MV-4-11 (cell line): ENCODE measurements at regions not wholly inside any gene's neighbourhood (a gene's known extent, or its start where the extent isn't known, plus 50 kb on each side); places are given as distances from the start of the nearest gene placed in this dataset.
A peak's percentile ranks its signal among the peaks of the same experiment; 100 is the strongest.
"Not testable (repeated sequence)": the region's sequence is repeated elsewhere in the genome, so short reads cannot be mapped to it uniquely, and the experiment has no call there.

Experiments
- DNase-seq: peaks from one replicate; lab custom pipeline; 2025; lab: John Stamatoyannopoulos, UW

DNA sequence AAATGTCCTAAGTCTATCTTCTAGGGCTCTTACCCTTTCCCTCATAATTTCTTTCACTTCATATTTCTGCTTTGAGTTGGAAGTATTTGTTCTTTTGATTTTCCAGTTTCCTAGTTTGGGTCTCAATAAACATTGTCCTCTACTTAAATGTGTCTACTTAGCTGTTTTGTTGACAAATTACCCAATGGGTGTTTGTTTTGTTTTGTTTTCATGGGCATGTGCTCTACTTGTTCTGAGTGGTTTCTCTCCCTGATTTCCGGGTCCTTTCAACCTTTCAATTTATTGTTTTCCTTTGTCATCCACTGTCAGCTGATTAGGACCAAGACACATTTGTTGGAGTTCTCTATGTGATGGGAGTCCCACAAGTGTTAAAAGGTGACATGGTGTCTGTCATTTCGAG is 1181.4 kb downstream of the RPA4 start:
- DNase-seq = no peak

- DNase-seq = no peak
Observed at GRCh38 chrX:98067611-98068010, 1183.9 kb downstream of the RPA4 start.

- DNase-seq = no peak
Observed at GRCh38 chrX:98068024-98068580, 1184.4 kb downstream of the RPA4 start.

DNA sequence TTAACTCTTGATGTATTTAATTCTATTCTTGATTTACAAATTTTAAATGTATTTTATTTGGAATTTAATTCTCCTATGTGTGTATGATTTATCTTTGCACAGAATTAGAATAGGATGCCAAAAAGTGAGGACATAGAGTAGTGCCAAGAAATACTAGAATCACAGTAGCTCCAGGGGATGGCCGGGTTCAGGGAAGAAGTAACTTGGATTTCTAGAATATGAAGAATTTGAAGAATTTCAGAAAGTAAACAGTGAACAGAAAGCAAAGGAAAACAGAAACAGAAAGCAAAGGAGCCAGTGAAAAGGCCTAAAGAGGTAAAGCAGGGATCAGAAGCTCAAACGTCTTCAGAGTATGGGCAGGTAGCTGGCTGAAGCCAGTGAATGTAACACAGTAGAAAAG is 1187.6 kb downstream of the RPA4 start:
- DNase-seq = no peak

DNA sequence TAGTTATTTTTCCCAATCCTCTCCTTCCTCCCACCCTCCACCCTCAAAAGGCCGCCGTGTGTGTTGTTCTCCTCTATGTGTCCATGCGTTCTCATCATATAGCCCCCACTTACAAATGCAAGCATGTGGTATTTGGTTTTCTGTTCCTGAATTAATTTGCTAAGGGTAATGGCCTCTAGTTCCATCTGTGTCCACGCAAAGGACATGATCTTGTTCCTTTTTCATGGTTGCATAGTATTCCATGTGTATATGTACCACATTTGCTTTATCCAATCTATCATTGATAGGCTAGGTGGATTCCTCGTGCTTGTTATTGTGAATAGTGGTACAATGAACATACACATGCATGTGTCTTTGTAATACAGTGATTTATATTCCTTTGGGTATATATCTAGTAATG is 1193.7 kb downstream of the RPA4 start:
- no peak for DNase-seq

DNA sequence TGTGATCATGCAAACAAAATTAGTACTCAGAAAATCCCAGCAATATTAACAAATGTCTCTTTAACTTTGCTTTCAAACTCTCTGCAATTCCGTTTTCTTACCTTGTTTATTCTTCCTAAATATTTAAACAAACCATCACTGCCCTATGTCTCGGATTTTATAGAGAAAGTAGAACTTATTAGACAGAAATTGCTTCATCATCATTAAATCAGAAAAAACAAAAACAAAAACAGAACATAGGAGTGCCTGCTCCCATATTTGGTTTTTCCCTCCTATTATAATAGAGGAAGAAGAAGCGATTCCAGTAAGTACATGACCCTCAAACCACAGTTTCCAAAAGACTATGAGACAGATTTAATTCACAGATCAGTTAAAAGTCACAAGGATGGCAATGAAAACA is 1228.0 kb downstream of the RPA4 start:
- DNase-seq = no peak

GRCh38 chrX:98114021-98114420 is 1230.3 kb downstream of the RPA4 start:
- no peak for DNase-seq

GRCh38 chrX:98141466-98141865 is 1257.8 kb downstream of the RPA4 start:
- DNase-seq = no peak

DNA sequence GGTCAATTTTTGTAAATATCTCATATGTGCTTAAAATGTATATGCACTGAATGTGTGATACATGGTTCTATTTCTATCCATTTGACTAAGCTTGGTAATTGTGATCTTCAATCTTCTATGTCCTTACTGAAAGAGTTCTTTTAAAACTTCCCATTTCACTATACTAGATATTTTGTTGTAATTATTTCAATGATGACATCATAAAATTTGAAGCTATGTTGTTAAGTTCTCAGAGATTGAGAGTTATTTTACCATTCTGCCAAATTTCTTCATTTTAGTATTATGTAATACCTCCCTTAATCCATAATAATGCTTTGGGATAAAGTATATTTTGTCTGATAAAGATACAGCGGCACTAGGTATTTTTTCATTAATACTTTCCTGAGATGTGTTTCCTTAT is 1307.3 kb downstream of the RPA4 start:
- DNase-seq = no peak

- peak; percentile 56 for DNase-seq
Observed at GRCh38 chrX:98194036-98194435, 1310.3 kb downstream of the RPA4 start.

DNA sequence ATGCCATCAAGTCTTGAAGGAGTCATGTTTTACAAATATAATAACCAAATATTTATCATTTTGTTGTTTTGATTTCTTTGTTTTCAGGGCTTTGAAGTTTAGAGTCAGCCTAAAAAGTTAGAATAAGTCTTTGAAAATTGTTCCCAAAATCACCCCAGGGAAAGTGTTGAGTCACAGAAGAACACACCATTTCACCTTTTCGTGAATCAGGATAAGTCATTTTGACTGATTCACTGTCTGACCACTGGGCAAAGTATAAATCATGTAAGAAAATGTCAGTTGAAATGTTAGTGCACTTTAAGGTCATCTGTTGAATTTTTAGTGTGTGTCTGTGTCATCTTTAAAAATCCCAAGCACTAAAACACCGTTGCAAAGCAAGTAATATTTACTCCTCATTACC is 1320.1 kb downstream of the RPA4 start:
- DNase-seq = no peak

GRCh38 chrX:98207947-98208346 is 1324.2 kb downstream of the RPA4 start:
- DNase-seq = no peak

DNA sequence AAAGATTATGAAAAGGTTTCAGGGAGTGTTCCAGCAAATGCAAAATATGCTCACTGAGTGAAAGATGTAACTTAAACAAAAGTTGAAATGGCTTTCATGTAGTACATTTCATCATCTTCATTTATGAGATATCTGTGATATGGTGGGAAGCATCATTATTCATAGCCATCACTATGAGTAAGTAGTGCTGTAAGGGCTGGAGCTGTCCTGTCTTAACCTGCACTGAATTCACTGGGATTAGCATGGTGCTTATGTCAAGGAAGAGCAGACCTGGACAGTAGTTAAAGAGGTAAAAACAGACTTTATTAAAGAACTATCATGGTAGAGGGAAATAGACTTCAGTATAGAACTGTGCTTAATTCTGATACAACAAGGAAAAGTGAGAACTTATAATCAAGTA is 1347.3 kb downstream of the RPA4 start:
- DNase-seq = no peak

- not testable (repeated sequence) for DNase-seq
Observed at GRCh38 chrX:98240061-98240460, 1356.4 kb downstream of the RPA4 start.

GRCh38 chrX:98263135-98263534 is 1379.4 kb downstream of the RPA4 start:
- no peak for DNase-seq

GRCh38 chrX:98289726-98290125 is 1406.0 kb downstream of the RPA4 start:
- DNase-seq = no peak

DNA sequence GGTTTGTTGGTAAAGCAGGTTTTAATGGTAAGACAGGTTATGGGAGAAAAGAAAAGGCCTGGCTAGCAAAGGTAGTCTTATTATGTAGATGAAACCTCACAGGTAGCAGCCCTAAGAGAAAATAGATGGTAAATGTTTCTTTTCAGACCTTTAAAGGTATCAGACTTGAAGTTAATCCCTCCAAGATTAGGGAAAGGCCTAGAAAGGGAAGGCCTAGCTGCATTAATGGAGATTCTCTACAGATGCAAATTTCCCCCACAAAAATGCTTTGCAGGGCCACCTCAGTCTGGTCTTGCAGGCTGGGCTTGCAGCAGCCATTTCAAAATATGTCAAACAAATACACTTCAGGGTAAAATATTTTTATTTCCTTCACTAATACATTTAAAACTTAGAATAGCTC is 1410.6 kb downstream of the RPA4 start:
- no peak for DNase-seq

DNA sequence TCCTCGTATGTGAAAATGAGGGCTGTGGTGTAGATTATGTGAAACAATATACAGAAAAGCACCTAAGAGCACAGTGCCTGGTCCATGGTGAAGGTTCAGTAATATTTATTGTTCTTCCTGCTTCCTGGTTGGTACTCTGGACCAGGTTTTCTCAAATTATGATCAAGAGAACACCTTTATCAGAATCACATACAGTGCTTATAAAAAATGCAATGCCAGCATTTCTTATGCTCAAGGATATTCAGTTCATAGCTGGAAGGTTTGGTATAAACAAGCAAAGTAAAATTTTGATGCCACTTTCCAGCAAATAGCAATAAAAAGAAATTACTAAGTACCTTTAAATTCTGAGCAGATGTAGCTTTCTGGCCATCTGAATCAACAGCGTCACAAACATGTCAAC is 1412.4 kb downstream of the RPA4 start:
- DNase-seq = no peak

- DNase-seq = no peak
Observed at GRCh38 chrX:98299785-98300184, 1416.1 kb downstream of the RPA4 start.

GRCh38 chrX:98300536-98300935 is 1416.8 kb downstream of the RPA4 start:
- not testable (repeated sequence) for DNase-seq

DNA sequence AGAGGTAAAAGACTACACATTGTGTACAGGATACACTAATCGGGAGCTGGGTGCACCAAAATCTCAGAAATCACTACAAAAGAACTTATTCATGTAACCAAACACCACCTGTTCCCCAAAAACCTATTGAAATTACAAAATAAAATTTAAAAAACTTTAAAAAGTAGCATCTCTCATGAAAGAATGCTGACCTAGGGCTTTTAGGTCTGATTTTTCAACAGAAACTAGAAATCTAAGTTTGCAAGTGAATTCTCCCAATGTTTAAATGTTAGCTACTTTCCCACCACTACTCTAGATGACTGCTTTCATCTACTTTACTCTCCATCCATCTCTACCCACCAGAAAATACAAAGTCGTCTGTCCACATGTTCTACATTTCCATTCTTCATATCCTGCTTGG is 1447.7 kb downstream of the RPA4 start:
- DNase-seq = no peak

DNA sequence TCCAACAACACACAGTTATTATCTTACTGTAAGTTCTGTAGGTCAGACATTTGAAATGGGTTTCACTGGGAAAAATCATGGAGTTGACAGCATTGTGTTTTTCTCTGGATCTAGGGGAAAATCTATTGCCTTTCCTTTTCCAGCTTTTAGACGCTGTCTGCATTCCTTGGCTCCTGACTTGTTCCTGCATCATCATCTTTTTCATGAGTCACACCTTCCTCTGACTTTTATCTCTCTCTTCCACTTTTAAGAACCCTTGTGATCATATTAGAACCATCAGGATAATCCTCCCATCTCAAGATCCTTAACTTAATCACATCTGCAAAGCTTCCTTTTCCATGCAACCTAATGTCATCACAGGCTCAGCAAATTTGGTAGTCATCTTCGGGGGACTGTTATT is 1454.8 kb downstream of the RPA4 start:
- no peak for DNase-seq

- DNase-seq = no peak
Observed at GRCh38 chrX:98350940-98351339, 1467.2 kb downstream of the RPA4 start.

DNA sequence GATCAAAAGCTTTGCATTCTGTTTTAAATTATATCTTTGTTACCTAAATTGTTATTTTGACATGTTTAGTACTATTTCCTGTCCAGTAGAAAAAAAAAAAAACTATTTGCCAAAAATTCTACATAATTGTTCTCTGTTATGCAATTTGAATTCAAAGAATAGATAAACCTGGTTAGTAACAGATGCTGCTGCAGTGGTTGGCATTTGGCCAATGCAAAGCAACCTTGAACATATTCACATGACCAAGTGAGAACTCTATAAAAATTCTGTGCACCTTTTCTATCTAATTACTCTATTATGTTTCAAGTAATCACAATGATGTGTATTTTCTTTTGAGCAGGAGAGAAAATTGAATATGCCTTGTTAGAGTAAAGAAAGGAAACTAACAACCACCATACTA is 1473.4 kb downstream of the RPA4 start:
- DNase-seq = no peak

GRCh38 chrX:98362630-98363029 is 1478.9 kb downstream of the RPA4 start:
- no peak for DNase-seq
